Stimulated activated CD8-positive, alpha-beta memory T cell treated with anti-CD3 and anti-CD28 coated beads, Interleukin-4, amount 100 ng/mL, for 1 hour (primary cell): ENCODE measurements at regions not wholly inside any gene's neighbourhood (a gene's known extent, or its start where the extent isn't known, plus 50 kb on each side); places are given as distances from the start of the nearest gene placed in this dataset.

Experiments
- DNase-seq, 2 donors: peaks; one replicate each; pipeline ENCODE4 v3.0.0-alpha.2; 2020; ENCODE audit warnings: low read depth in 2 of 2, low spot score in 1 of 2

- no peak for DNase-seq
These were observed 138.8 kb upstream of the NALF2 start for GRCh38 chrX:69365349-69365748.

- no peak for DNase-seq
These were observed 141.3 kb upstream of the NALF2 start for GRCh38 chrX:69362856-69363255.

- no peak for DNase-seq
These were observed 141.8 kb upstream of the NALF2 start for GRCh38 chrX:69362354-69362753.

GRCh38 chrX:69361311-69361845 is 142.7 kb upstream of the NALF2 start:
- no peak for DNase-seq

- no peak for DNase-seq
These were observed 146.8 kb upstream of the NALF2 start for GRCh38 chrX:69357317-69357716.

GRCh38 chrX:69324851-69325250 is 159.6 kb upstream of the PJA1 start:
- no peak for DNase-seq

GRCh38 chrX:69323786-69324720 is 158.8 kb upstream of the PJA1 start:
- no peak for DNase-seq

GRCh38 chrX:69321789-69322188 is 156.5 kb upstream of the PJA1 start:
- no peak for DNase-seq

- no peak for DNase-seq
These were observed 155.9 kb upstream of the PJA1 start for GRCh38 chrX:69321006-69321655.

- no peak for DNase-seq
These were observed 154.9 kb upstream of the PJA1 start for GRCh38 chrX:69320116-69320515.

- DNase-seq = no peak
These were observed 154.1 kb upstream of the PJA1 start for GRCh38 chrX:69319376-69319775.

- no peak for DNase-seq
These were observed 153.5 kb upstream of the PJA1 start for GRCh38 chrX:69318651-69319340.

- DNase-seq = no peak
These were observed 152.5 kb upstream of the PJA1 start for GRCh38 chrX:69317721-69318120.

GRCh38 chrX:69314436-69315348 is 149.4 kb upstream of the PJA1 start:
- no peak for DNase-seq

GRCh38 chrX:69313617-69314290 is 148.5 kb upstream of the PJA1 start:
- no peak for DNase-seq

- DNase-seq = no peak
These were observed 146.8 kb upstream of the PJA1 start for GRCh38 chrX:69311936-69312670.

GRCh38 chrX:69309074-69309792 is 144.0 kb upstream of the PJA1 start:
- DNase-seq = no peak

GRCh38 chrX:69307756-69308155 is 142.5 kb upstream of the PJA1 start:
- no peak for DNase-seq

- no peak for DNase-seq
These were observed 141.8 kb upstream of the PJA1 start for GRCh38 chrX:69307029-69307428.
